A549 (cell line): ENCODE measurements at regions not wholly inside any gene's neighbourhood (a gene's known extent, or its start where the extent isn't known, plus 50 kb on each side); places are given as distances from the start of the nearest gene placed in this dataset.

Source experiments
- BCL3 ChIP-seq: fragments of >200 bp; sonication (Bioruptor Twin); formaldehyde crosslinking; IDR thresholded peaks from 3 replicates; pipeline ENCODE4 v1.6.1; 2016
- CTCF ChIP-seq: fragments of >200 bp; sonication (Bioruptor Twin); formaldehyde crosslinking; IDR thresholded peaks from 3 replicates; pipeline ENCODE4 v1.5.1; 2016
- ELK1 ChIP-seq: fragments of 150-350 bp; IDR thresholded peaks from 2 replicates; pipeline ENCODE4 v1.6.1; 2014; ENCODE audit warnings: low read depth, mild to moderate bottlenecking, low read length
- EP300 ChIP-seq, 2 experiments: fragments of >200 bp; sonication (Bioruptor Twin); formaldehyde crosslinking; IDR thresholded peaks; 2 replicates in 1 of 2; 3 replicates in 1 of 2; pipeline ENCODE4 v1.6.1; 2016 to 2017
- KDM1A ChIP-seq: fragments of 200-600 bp; sonication (generic); IDR thresholded peaks from 2 replicates; pipeline ENCODE4 v1.6.1; 2016; ENCODE audit warnings: low read depth, mild to moderate bottlenecking
- KDM5A ChIP-seq: fragments of 200-600 bp; sonication (generic); IDR thresholded peaks from 2 replicates; pipeline ENCODE4 v1.6.1; 2016; ENCODE audit warnings: antibody characterized with exemption, mild to moderate bottlenecking
- MAX ChIP-seq: IDR thresholded peaks from 2 replicates; pipeline ENCODE4 v1.6.1; 2012
- POLR2A ChIP-seq: IDR thresholded peaks from 2 replicates; pipeline ENCODE4 v1.6.1; 2012; ENCODE audit warnings: mild to moderate bottlenecking, low read length
- RCOR1 ChIP-seq: fragments of 150-350 bp; IDR thresholded peaks from 2 replicates; pipeline ENCODE4 v1.6.1; 2014; ENCODE audit warnings: antibody characterized with exemption, low read length, low read depth
- REST ChIP-seq: fragments of 200-600 bp; sonication (generic); IDR thresholded peaks from 2 replicates; pipeline ENCODE4 v1.6.1; 2016; ENCODE audit warnings: antibody characterized with exemption, mild to moderate bottlenecking, moderate library complexity
- SREBF2 ChIP-seq: fragments of 450-650 bp; IDR thresholded peaks from 2 replicates; pipeline ENCODE4 v1.6.1; 2014; ENCODE audit warnings: mild to moderate bottlenecking, moderate library complexity
- ZC3H11A ChIP-seq: fragments of 450-650 bp; IDR thresholded peaks from 2 replicates; pipeline ENCODE4 v1.6.1; 2014; ENCODE audit warnings: antibody characterized with exemption, mild to moderate bottlenecking

GRCh38 chr10:91050371-91051034 lies 129.6 kb upstream of the ANKRD1 start:
- TF ChIP-seq CTCF (no peak), KDM5A (no peak), MAX (no peak), POLR2A (no peak), ZC3H11A (no peak), EP300 (IDR thresholded peaks at IDR 0.05) (no peak), KDM1A (no peak), BCL3 (no peak), RCOR1 (no peak), SREBF2 (no peak), REST (no peak), ELK1 (no peak)
